CD14-positive monocyte (primary cell): ENCODE measurements at regions not wholly inside any gene's neighbourhood (a gene's known extent, or its start where the extent isn't known, plus 50 kb on each side); places are given as distances from the start of the nearest gene placed in this dataset.

Experiments
- DNase-seq, 3 donors: peaks; one replicate each; pipeline ENCODE4 v3.0.0-alpha.2; 2011 to 2022
- H2AFZ ChIP-seq: 2 replicates; pipeline ENCODE4 v1.6.0; 2012; ENCODE audit warnings: mild to moderate bottlenecking, low read depth, low read length, inconsistent platforms; ENCODE audit not compliant: insufficient read depth, poor library complexity, severe bottlenecking
- H3K27ac ChIP-seq, 2 donors: 1 replicate in 1 of 2; 2 replicates in 1 of 2; pipeline ENCODE4 v1.5.1; 2012 to 2013; ENCODE audit warnings: low read length in 2 of 2, control low read depth in 1 of 2, inconsistent platforms in 1 of 2, low read depth in 1 of 2, mild to moderate bottlenecking in 1 of 2
- H3K27me3 ChIP-seq, 2 donors: one replicate each; pipeline versions ENCODE4 v1.6.0 to v1.6.1; 2011 to 2013; ENCODE audit warnings: low read length in 2 of 2; ENCODE audit not compliant: control insufficient read depth in 2 of 2, insufficient read depth in 2 of 2
- H3K36me3 ChIP-seq, 2 donors: replicated peaks in 1 of 2; 1 replicate in 1 of 2; 2 replicates in 1 of 2; pipeline versions ENCODE4 v1.5.1 to v1.6.1; 2012 to 2013; ENCODE audit warnings: low read length in 2 of 2, control low read depth in 1 of 2, inconsistent platforms in 1 of 2, mild to moderate bottlenecking in 1 of 2; ENCODE audit not compliant: insufficient read depth in 2 of 2, control insufficient read depth in 1 of 2
- H3K4me1 ChIP-seq, 2 donors: 1 replicate in 1 of 2; 2 replicates in 1 of 2; pipeline versions ENCODE4 v1.5.1 to v1.6.1; 2012 to 2013; ENCODE audit warnings: low read length in 2 of 2, control low read depth in 1 of 2, inconsistent platforms in 1 of 2, mild to moderate bottlenecking in 1 of 2, moderate library complexity in 1 of 2; ENCODE audit not compliant: insufficient read depth in 2 of 2, control insufficient read depth in 1 of 2
- H3K4me2 ChIP-seq: replicated peaks from 2 replicates; pipeline ENCODE3; 2012; ENCODE audit warnings: low read length, moderate library complexity, mild to moderate bottlenecking; ENCODE audit not compliant: poor library complexity, severe bottlenecking; ENCODE audit errors: extremely low read depth
- H3K4me3 ChIP-seq, 3 experiments: fragments of 200-600 bp in 1 of 3; sonication (generic) in 1 of 3; replicated peaks in 1 of 3; 1 replicate in 2 of 3; 2 replicates in 1 of 3; pipeline ENCODE4 v1.5.1; 2011 to 2013; ENCODE audit warnings: low read length in 3 of 3, mild to moderate bottlenecking in 3 of 3, control low read depth in 2 of 3, low read depth in 2 of 3, inconsistent platforms in 1 of 3, moderate library complexity in 1 of 3
- H3K79me2 ChIP-seq: 2 replicates; pipeline ENCODE4 v1.6.0; 2012; ENCODE audit warnings: mild to moderate bottlenecking, control low read depth, inconsistent platforms, low read length, moderate library complexity; ENCODE audit not compliant: insufficient read depth
- H3K9ac ChIP-seq: 2 replicates; pipeline ENCODE4 v1.6.0; 2017; ENCODE audit warnings: low read length, mild to moderate bottlenecking; ENCODE audit not compliant: insufficient read depth, poor library complexity, severe bottlenecking
- H3K9me3 ChIP-seq, 2 donors: replicated peaks in 1 of 2; 1 replicate in 1 of 2; 2 replicates in 1 of 2; pipeline versions ENCODE4 v1.5.1 to v1.6.1; 2012 to 2013; ENCODE audit warnings: low read length in 2 of 2, control low read depth in 1 of 2; ENCODE audit not compliant: control insufficient read depth in 1 of 2, insufficient read depth in 1 of 2
- H4K20me1 ChIP-seq: 2 replicates; pipeline ENCODE4 v1.6.0; 2012; ENCODE audit warnings: mild to moderate bottlenecking, low read length, control low read depth, moderate library complexity; ENCODE audit not compliant: insufficient read depth
- H3K27ac Mint-ChIP-seq, 7 donors: one replicate each; pipeline ENCODE4 v1.8.0; 2020; ENCODE audit warnings: mild to moderate bottlenecking in 7 of 7, mixed read lengths in 7 of 7, moderate library complexity in 6 of 7, inconsistent platforms in 2 of 7
- H3K27me3 Mint-ChIP-seq, 3 donors: one replicate each; pipeline ENCODE4 v1.8.0; 2021 to 2022; ENCODE audit warnings: low read depth in 3 of 3, mild to moderate bottlenecking in 3 of 3, mixed read lengths in 3 of 3, moderate library complexity in 3 of 3, inconsistent platforms in 1 of 3
- H3K36me3 Mint-ChIP-seq, 2 donors: one replicate each; pipeline ENCODE4 v1.8.0; 2020; ENCODE audit warnings: mixed read lengths in 2 of 2, inconsistent platforms in 1 of 2, mild to moderate bottlenecking in 1 of 2
- H3K4me1 Mint-ChIP-seq: one replicate; pipeline ENCODE4 v1.8.0; 2020; ENCODE audit warnings: mild to moderate bottlenecking, mixed read lengths
- H3K4me3 Mint-ChIP-seq, 2 donors: one replicate each; pipeline ENCODE4 v1.8.0; 2020; ENCODE audit warnings: mild to moderate bottlenecking in 2 of 2, mixed read lengths in 2 of 2, moderate library complexity in 1 of 2
- H3K9me3 Mint-ChIP-seq, 7 donors: one replicate each; pipeline ENCODE4 v1.8.0; 2020 to 2022; ENCODE audit warnings: mixed read lengths in 7 of 7, mild to moderate bottlenecking in 6 of 7, moderate library complexity in 6 of 7, inconsistent platforms in 2 of 7
- CTCF ChIP-seq: fragments of 200-600 bp; IDR thresholded peaks from one replicate; pipeline ENCODE4 v1.8.0; 2022; ENCODE audit warnings: antibody characterized with exemption, mild to moderate bottlenecking
- WGBS: methylation state at CpG from one replicate; pipeline ENCODE4 v1.1.5; 2013; ENCODE audit warnings: missing lambda C conversion rate; ENCODE audit not compliant: insufficient coverage; 5-methylcytosine and 5-hydroxymethylcytosine counted together
- intact Hi-C, 2 donors: fragments of 100-400 bp; cut with micrococcal nuclease; formaldehyde crosslinking; loops; one replicate each; pipeline versions ENCODE4 v1.15.0 to v1.15.1; 2023

DNA sequence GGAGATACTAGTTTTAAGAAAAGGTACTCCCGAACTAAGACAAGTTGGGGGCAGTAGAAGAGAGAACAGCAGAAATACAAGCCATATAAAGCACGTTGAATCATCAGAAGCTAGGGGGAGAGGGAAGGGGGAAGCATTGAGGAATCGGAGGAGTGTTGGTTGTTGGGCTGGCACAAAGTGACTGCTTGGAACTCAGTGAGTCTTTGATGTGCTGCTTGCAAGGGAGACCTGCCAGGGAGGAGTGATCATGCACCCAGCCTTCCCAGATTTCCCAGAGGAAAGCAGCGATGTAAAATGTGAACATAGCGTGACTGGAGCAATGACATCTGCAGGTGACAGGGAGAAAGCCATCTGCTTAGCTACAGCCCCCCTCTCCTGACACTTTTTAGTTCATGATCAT, 192.4 kb upstream of the IL12A start:
- peaks cover 0 to 4% of the 10 kb centered on the region in 2 donors for H3K4me1 ChIP-seq
- H3K27me3 ChIP-seq, result no peaks in the 10 kb centered on the region
- H2AFZ ChIP-seq, result no peak overlapping the region
- 100% methylated on average over 5 of the region's 5 CpGs for WGBS
- H3K4me1 Mint-ChIP-seq, result peaks cover 5% of the 10 kb centered on the region
- H3K27ac ChIP-seq, result no peak overlapping the region
- no peak overlapping the region for H3K9ac ChIP-seq
- no peaks in the 10 kb centered on the region for H4K20me1 ChIP-seq
- no peaks in the 10 kb centered on the region for H3K9me3 ChIP-seq
- H3K4me3 Mint-ChIP-seq, result no peak overlapping the region
- peak overlapping the region in 1 of 7 donors; percentile 3 for H3K27ac Mint-ChIP-seq
- no peak overlapping the region for H3K4me3 ChIP-seq
- no peak overlapping the region for H3K4me2 ChIP-seq
- H3K36me3 ChIP-seq, result no peaks in the 10 kb centered on the region
- H3K36me3 Mint-ChIP-seq, result no peaks in the 10 kb centered on the region
- H3K27me3 Mint-ChIP-seq, result no peaks in the 10 kb centered on the region
- intact Hi-C loops, result no loop called here
- DNase-seq, result no peak
- peaks cover 0 to 2% (median 0%) of the 10 kb centered on the region in 7 donors for H3K9me3 Mint-ChIP-seq
- H3K79me2 ChIP-seq, result no peaks in the 10 kb centered on the region
- TF ChIP-seq CTCF, result no peak

GRCh38 chr3:159796744-159797143, 191.9 kb upstream of the IL12A start:
- H3K27me3 Mint-ChIP-seq, result no peaks in the 10 kb centered on the region
- H3K9ac ChIP-seq, result no peak overlapping the region
- no peaks in the 10 kb centered on the region for H3K36me3 Mint-ChIP-seq
- no peaks in the 10 kb centered on the region for H3K27me3 ChIP-seq
- no peaks in the 10 kb centered on the region for H3K36me3 ChIP-seq
- no peak for DNase-seq
- no peaks in the 10 kb centered on the region for H3K9me3 ChIP-seq
- no peak overlapping the region for H3K27ac Mint-ChIP-seq
- no peak overlapping the region for H3K4me3 Mint-ChIP-seq
- H3K4me1 ChIP-seq, result peaks cover 0 to 4% of the 10 kb centered on the region in 2 donors
- intact Hi-C loops, result no loop called here
- H3K79me2 ChIP-seq, result no peaks in the 10 kb centered on the region
- no peak overlapping the region for H3K4me2 ChIP-seq
- WGBS, result no CpG with 5 or more reads among the region's 1 CpG
- H3K9me3 Mint-ChIP-seq, result peaks cover 0 to 2% (median 0%) of the 10 kb centered on the region in 7 donors
- H3K27ac ChIP-seq, result no peak overlapping the region
- H3K4me3 ChIP-seq, result no peak overlapping the region
- no peaks in the 10 kb centered on the region for H4K20me1 ChIP-seq
- no peak overlapping the region for H2AFZ ChIP-seq
- peaks cover 5% of the 10 kb centered on the region for H3K4me1 Mint-ChIP-seq
- TF ChIP-seq CTCF, result no peak
